GM12878 (cell line): ENCODE measurements at regions not wholly inside any gene's neighbourhood (a gene's known extent, or its start where the extent isn't known, plus 50 kb on each side); places are given as distances from the start of the nearest gene placed in this dataset.

Experiments
- ATAC-seq: fragments of 200-7000 bp; cut with Tn5 transposase; 3 replicates; pipeline ENCODE4 v1.9.1; 2020; ENCODE audit warnings: mild to moderate bottlenecking, moderate library complexity
- BruUV-seq: library from RNA; stranded (reverse); fragments of 400-500 nt; replicated peaks from 2 replicates; lab custom pipeline; 2021; lab: Mats Ljungman, UMichigan
- CTCF ChIA-PET: fragments of 300-600 bp; sonication (Branson Sonifier 250); formaldehyde crosslinking; extraction: SDS; loops from one replicate; lab custom pipeline; 2021; ENCODE audit warnings: inconsistent platforms; lab: Yijun Ruan, JAX
- POLR2A ChIA-PET: fragments of 350-600 bp; formaldehyde crosslinking; extraction: SDS; loops from one replicate; lab custom pipeline; 2021; ENCODE audit warnings: inconsistent platforms; lab: Charles Lee
- RAD21 ChIA-PET: fragments of 300-600 bp; sonication (Branson Sonifier 250); formaldehyde crosslinking; loops from one replicate; lab custom pipeline; 2023; ENCODE audit warnings: antibody characterized with exemption; ENCODE audit not compliant: unreplicated experiment; lab: Charles Lee
- SMC1A ChIA-PET: fragments of 300-600 bp; sonication (Branson Sonifier 250); formaldehyde crosslinking; loops from one replicate; lab custom pipeline; 2023; ENCODE audit not compliant: unreplicated experiment, uncharacterized antibody; lab: Charles Lee
- DNase-seq: peaks from one replicate; pipeline ENCODE4 v3.0.0-alpha.2; 2011; ENCODE audit warnings: low read depth, low spot score
- FAIRE-seq: peaks from 3 replicates; lab custom pipeline; 2011; peaks lifted over from hg19 to GRCh38; lab: Jason Lieb, UNC
- H2AFZ ChIP-seq: 2 replicates; pipeline ENCODE4 v1.6.0; 2011; ENCODE audit warnings: low read depth, low read length, control low read depth; ENCODE audit not compliant: control insufficient read depth
- H3K27ac ChIP-seq: 2 replicates; pipeline ENCODE4 v1.5.1; 2011; ENCODE audit warnings: control low read depth; ENCODE audit not compliant: control insufficient read depth, insufficient read depth
- H3K27me3 ChIP-seq, 2 experiments: replicated peaks in 1 of 2; 2 replicates each; pipeline versions ENCODE4 v1.6.0 to v1.6.1; 2011; ENCODE audit warnings: low read length in 1 of 2; ENCODE audit not compliant: control insufficient read depth in 2 of 2, insufficient read depth in 2 of 2
- H3K36me3 ChIP-seq, 2 experiments: 2 replicates each; pipeline ENCODE4 v1.5.1; 2011; ENCODE audit warnings: low read length in 1 of 2; ENCODE audit not compliant: control insufficient read depth in 2 of 2, insufficient read depth in 2 of 2
- H3K4me1 ChIP-seq: 2 replicates; pipeline ENCODE4 v1.6.1; 2011; ENCODE audit warnings: mild to moderate bottlenecking, low read length, moderate library complexity, mixed read lengths; ENCODE audit not compliant: control insufficient read depth, insufficient read depth
- H3K4me2 ChIP-seq: 2 replicates; pipeline ENCODE4 v1.6.0; 2011; ENCODE audit warnings: control low read depth; ENCODE audit not compliant: control insufficient read depth, insufficient read depth
- H3K4me3 ChIP-seq: fragments of 200-600 bp; sonication (generic); 2 replicates; pipeline ENCODE4 v1.5.1; 2016
- H3K79me2 ChIP-seq: 2 replicates; pipeline ENCODE4 v1.6.0; 2011; ENCODE audit warnings: low read length; ENCODE audit not compliant: control insufficient read depth, insufficient read depth
- H3K9ac ChIP-seq: 2 replicates; pipeline ENCODE4 v1.8.0; 2011; ENCODE audit warnings: low read length, control low read depth, mixed read lengths; ENCODE audit not compliant: control insufficient read depth, insufficient read depth
- H3K9me3 ChIP-seq: replicated peaks from 3 replicates; pipeline ENCODE4 v1.5.1; 2011; ENCODE audit warnings: mild to moderate bottlenecking, low read length; ENCODE audit not compliant: control insufficient read depth, insufficient read depth
- H4K20me1 ChIP-seq: 2 replicates; pipeline ENCODE4 v1.6.0; 2011; ENCODE audit not compliant: control insufficient read depth, insufficient read depth
- IKZF2 ChIP-seq, 2 experiments: fragments of 450-650 bp; IDR thresholded peaks; 2 replicates each; pipeline ENCODE4 v1.6.1; 2017; ENCODE audit warnings: mild to moderate bottlenecking in 2 of 2, moderate library complexity in 2 of 2
- KDM1A ChIP-seq: fragments of 200-600 bp; sonication (generic); IDR thresholded peaks from 2 replicates; pipeline ENCODE4 v1.6.1; 2016; ENCODE audit warnings: borderline replicate concordance
- MYB ChIP-seq: fragments of 150-350 bp; IDR thresholded peaks from 2 replicates; pipeline ENCODE4 v1.6.1; 2014; ENCODE audit warnings: mild to moderate bottlenecking, low read depth, low read length, borderline replicate concordance
- POLR2AphosphoS2 ChIP-seq: IDR thresholded peaks from 2 replicates; pipeline ENCODE4 v1.6.1; 2011; ENCODE audit warnings: low read depth, mild to moderate bottlenecking, low read length, improper control_type of control experiment, moderate library complexity
- POLR2AphosphoS5 ChIP-seq: IDR thresholded peaks from 2 replicates; pipeline ENCODE4 v1.6.1; 2011; ENCODE audit warnings: mild to moderate bottlenecking, low read length, inconsistent platforms
- RAD51 ChIP-seq: fragments of 450-650 bp; IDR thresholded peaks from 2 replicates; pipeline ENCODE4 v1.6.1; 2016; ENCODE audit warnings: moderate library complexity, mild to moderate bottlenecking, inconsistent platforms
- ZNF207 ChIP-seq: fragments of 450-650 bp; IDR thresholded peaks from 2 replicates; pipeline ENCODE4 v1.6.1; 2014; ENCODE audit warnings: antibody characterized with exemption, mild to moderate bottlenecking, borderline replicate concordance
- WGBS: methylation state at CpG from one replicate; pipeline ENCODE4 v1.1.6; 2016; ENCODE audit warnings: low lambda C conversion rate; ENCODE audit not compliant: insufficient replicate concordance, insufficient coverage; ENCODE audit errors: missing lambda C conversion rate; 5-methylcytosine and 5-hydroxymethylcytosine counted together
- in situ Hi-C: fragments of 300-500 bp; cut with MboI; formaldehyde crosslinking; loops from 9 replicates; pipeline ENCODE4 v1.14.3; 2018; ENCODE audit warnings: mixed read lengths
- intact Hi-C: fragments of 100-400 bp; cut with micrococcal nuclease; formaldehyde crosslinking; loops from one replicate; pipeline ENCODE4 v1.14.2; 2022; ENCODE audit not compliant: unreplicated experiment
- TF ChIP-seq, protein P1 (sequence below): fragments of 450-650 bp; IDR thresholded peaks from 2 replicates; pipeline ENCODE4 v1.6.1; 2016; ENCODE audit warnings: mild to moderate bottlenecking, moderate library complexity, borderline replicate concordance

DNA sequence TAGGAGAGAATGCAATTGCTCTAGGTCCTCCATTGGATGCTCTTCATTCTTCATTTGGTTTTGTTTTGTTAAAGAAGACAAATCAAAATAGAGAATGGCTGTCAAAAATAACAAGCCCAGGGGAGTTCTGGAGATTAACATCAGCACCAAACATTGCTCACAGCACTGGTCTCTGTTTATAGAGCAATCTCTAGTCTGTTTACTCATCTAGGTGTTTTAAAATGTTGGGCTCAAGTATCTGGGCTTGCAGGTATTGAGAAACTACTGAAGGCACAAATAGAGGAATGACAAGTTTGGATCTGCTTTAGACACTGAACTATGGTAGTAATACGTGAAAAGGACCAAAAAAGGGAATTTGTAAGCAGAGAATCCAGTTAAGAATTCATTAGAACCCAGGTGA, 77.0 kb upstream of the TMC1 start:
- in situ Hi-C loops (no loop called here), intact Hi-C loops (loop anchor here (1.0 to 10.0 kb wide), 6 partner anchors 28 to 240 kb away; partner anchors contain the start of gene ZFAND5)
- Histone ChIP-seq H3K4me1 (peaks cover 15% of the 10 kb centered on the region), H3K4me2 (no peak overlapping the region), H3K9me3 (no peaks in the 10 kb centered on the region), H4K20me1 (no peaks in the 10 kb centered on the region), H3K79me2 (no peaks in the 10 kb centered on the region), H3K27ac (peak overlapping the region; percentile 52), H3K36me3 (no peaks in the 10 kb centered on the region), H3K27me3 (no peaks in the 10 kb centered on the region), H3K4me3 (no peak overlapping the region), H2AFZ (no peak overlapping the region), H3K9ac (no peak overlapping the region)
- 100% methylated on average over 1 of the region's 1 CpG for WGBS
- POLR2A ChIA-PET, result interaction anchor here (1.0 to 2.6 kb wide), 5 partner anchors 15 to 82 kb away, joined by 3 to 13 read pairs (median 8); partner anchors contain the start of gene ZFAND5
- CTCF ChIA-PET, result interaction anchor here (1.0 to 6.2 kb wide), 7 partner anchors 15 to 148 kb away, joined by 3 to 46 read pairs (median 3); no protein-coding TSS in a partner anchor
- ATAC-seq (peak; percentile 9; the same call in 2 of the 3 replicates), DNase-seq (no peak), FAIRE-seq (no peak)
- RAD21 ChIA-PET, result interaction anchor here (0.5 to 3.9 kb wide), 20 partner anchors 10 to 166 kb away, joined by 3 to 43 read pairs (median 4); partner anchors contain the start of gene ZFAND5
- SMC1A ChIA-PET, result interaction anchor here (0.6 to 5.8 kb wide), 21 partner anchors 10 to 152 kb away, joined by 3 to 73 read pairs (median 5); partner anchors contain the start of gene ZFAND5
- no TSS peak for BruUV-seq
- TF ChIP-seq IKZF2 (IDR thresholded peaks at IDR 0.05), result no peak
- TF ChIP-seq RAD51, result no peak
- no peak for TF ChIP-seq POLR2AphosphoS2
- TF ChIP-seq POLR2AphosphoS5, result no peak
- TF ChIP-seq ZNF207, result no peak
- TF ChIP-seq MYB, result no peak

DNA sequence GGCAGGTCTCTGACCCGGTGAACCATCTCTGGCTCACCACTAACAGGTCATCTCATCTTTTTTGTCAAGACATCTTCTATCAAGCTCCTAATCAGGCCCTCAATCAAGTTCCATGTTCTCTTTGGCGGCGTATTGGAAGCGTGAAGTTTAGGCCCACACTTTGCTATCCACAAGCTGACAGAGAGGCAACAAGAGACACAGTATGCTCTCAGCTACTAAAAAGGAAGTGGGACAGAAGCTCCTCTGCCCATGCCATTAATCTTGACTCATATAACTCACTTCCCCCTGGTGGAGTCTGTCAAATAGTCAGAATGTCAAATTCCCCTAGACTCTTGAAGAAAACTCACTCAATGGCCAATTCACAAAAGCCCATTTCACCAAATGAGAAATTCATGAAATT, 77.6 kb upstream of the TMC1 start:
- SMC1A ChIA-PET, result interaction anchor here (0.8 to 5.8 kb wide), 23 partner anchors 10 to 167 kb away, joined by 3 to 73 read pairs (median 4); partner anchors contain the start of gene ZFAND5
- 0 out of 2 replicates have a peak overlapping the region, but pooled peaks have one; percentile 30 for H2AFZ ChIP-seq
- RAD21 ChIA-PET, result interaction anchor here (0.6 to 3.9 kb wide), 22 partner anchors 16 to 239 kb away, joined by 3 to 43 read pairs (median 4); partner anchors contain the start of gene ZFAND5
- TF ChIP-seq, protein P1, sequence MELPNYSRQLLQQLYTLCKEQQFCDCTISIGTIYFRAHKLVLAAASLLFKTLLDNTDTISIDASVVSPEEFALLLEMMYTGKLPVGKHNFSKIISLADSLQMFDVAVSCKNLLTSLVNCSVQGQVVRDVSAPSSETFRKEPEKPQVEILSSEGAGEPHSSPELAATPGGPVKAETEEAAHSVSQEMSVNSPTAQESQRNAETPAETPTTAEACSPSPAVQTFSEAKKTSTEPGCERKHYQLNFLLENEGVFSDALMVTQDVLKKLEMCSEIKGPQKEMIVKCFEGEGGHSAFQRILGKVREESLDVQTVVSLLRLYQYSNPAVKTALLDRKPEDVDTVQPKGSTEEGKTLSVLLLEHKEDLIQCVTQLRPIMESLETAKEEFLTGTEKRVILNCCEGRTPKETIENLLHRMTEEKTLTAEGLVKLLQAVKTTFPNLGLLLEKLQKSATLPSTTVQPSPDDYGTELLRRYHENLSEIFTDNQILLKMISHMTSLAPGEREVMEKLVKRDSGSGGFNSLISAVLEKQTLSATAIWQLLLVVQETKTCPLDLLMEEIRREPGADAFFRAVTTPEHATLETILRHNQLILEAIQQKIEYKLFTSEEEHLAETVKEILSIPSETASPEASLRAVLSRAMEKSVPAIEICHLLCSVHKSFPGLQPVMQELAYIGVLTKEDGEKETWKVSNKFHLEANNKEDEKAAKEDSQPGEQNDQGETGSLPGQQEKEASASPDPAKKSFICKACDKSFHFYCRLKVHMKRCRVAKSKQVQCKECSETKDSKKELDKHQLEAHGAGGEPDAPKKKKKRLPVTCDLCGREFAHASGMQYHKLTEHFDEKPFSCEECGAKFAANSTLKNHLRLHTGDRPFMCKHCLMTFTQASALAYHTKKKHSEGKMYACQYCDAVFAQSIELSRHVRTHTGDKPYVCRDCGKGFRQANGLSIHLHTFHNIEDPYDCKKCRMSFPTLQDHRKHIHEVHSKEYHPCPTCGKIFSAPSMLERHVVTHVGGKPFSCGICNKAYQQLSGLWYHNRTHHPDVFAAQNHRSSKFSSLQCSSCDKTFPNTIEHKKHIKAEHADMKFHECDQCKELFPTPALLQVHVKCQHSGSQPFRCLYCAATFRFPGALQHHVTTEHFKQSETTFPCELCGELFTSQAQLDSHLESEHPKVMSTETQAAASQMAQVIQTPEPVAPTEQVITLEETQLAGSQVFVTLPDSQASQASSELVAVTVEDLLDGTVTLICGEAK, result no peak
- TF ChIP-seq KDM1A, result no peak

More for the DNA sequence above, 77.6 kb upstream of the TMC1 start:
- Histone ChIP-seq H3K4me3 (no peak overlapping the region), H3K4me2 (no peak overlapping the region; the same call in 1 of the 2 replicates), H3K79me2 (no peaks in the 10 kb centered on the region), H3K27me3 (no peaks in the 10 kb centered on the region), H3K36me3 (no peaks in the 10 kb centered on the region), H3K9me3 (no peaks in the 10 kb centered on the region), H4K20me1 (no peaks in the 10 kb centered on the region), H3K4me1 (peaks cover 15% of the 10 kb centered on the region), H3K27ac (peak overlapping the region; percentile 79; the same call in 1 of the 2 replicates), H3K9ac (no peak overlapping the region)
- CTCF ChIA-PET, result interaction anchor here (1.0 to 6.2 kb wide), 9 partner anchors 15 to 149 kb away, joined by 3 to 46 read pairs (median 5); partner anchors contain the start of gene ZFAND5
- BruUV-seq, result no TSS peak
- DNase-seq (peak; percentile 85), FAIRE-seq (peak; percentile 93), ATAC-seq (peak; percentile 97)
- POLR2A ChIA-PET, result interaction anchor here (0.9 to 2.6 kb wide), 6 partner anchors 16 to 83 kb away, joined by 3 to 13 read pairs (median 7); partner anchors contain the start of gene ZFAND5
- in situ Hi-C loops (no loop called here), intact Hi-C loops (loop anchor here (1.0 to 10.0 kb wide), 7 partner anchors 29 to 239 kb away; partner anchors contain the start of gene ZFAND5)
- 5% methylated on average over 4 of the region's 4 CpGs for WGBS
